Islet of Langerhans (tissue), 1 donor: ENCODE measurements at regions not wholly inside any gene's neighbourhood (a gene's known extent, or its start where the extent isn't known, plus 50 kb on each side); places are given as distances from the start of the nearest gene placed in this dataset.
A peak's percentile ranks its signal among the peaks of the same experiment; 100 is the strongest.

Source experiments
- FAIRE-seq: peaks from one replicate; lab custom pipeline; 2011; peaks lifted over from hg19 to GRCh38; lab: Jason Lieb, UNC

- FAIRE-seq = no peak
Observed at GRCh38 chrX:138534410-138534809, 177.1 kb downstream of the FGF13 start.

GRCh38 chrX:138519296-138519695 is 192.2 kb downstream of the FGF13 start:
- FAIRE-seq = peak; percentile 43

- FAIRE-seq = no peak
Observed at GRCh38 chrX:138504273-138504672, 207.2 kb downstream of the FGF13 start.

GRCh38 chrX:138492371-138492770 is 219.1 kb downstream of the FGF13 start:
- FAIRE-seq = no peak

GRCh38 chrX:138487866-138488265 is 223.7 kb downstream of the FGF13 start:
- no peak for FAIRE-seq

GRCh38 chrX:138485767-138486166 is 225.8 kb downstream of the FGF13 start:
- FAIRE-seq = no peak

GRCh38 chrX:138485224-138485623 is 226.3 kb downstream of the FGF13 start:
- FAIRE-seq = no peak

GRCh38 chrX:138484451-138484850 is 227.1 kb downstream of the FGF13 start:
- FAIRE-seq = no peak

GRCh38 chrX:138481649-138482048 is 229.9 kb downstream of the FGF13 start:
- no peak for FAIRE-seq

- FAIRE-seq = no peak
Observed at GRCh38 chrX:138463476-138463875, 248.0 kb downstream of the FGF13 start.
